Naive thymus-derived CD4-positive, alpha-beta T cell (primary cell): ENCODE measurements at regions not wholly inside any gene's neighbourhood (a gene's known extent, or its start where the extent isn't known, plus 50 kb on each side); places are given as distances from the start of the nearest gene placed in this dataset.

ENCODE experiments used
- ATAC-seq: fragments of 150-1000 bp; cut with Tn5 transposase; 2 replicates; pipeline ENCODE4 v1.10.0; 2021; ENCODE audit warnings: mild to moderate bottlenecking, moderate library complexity
- CTCF ChIA-PET: fragments of 350-600 bp; sonication (Branson Sonifier 250); formaldehyde crosslinking; loops from one replicate; lab custom pipeline; 2021; ENCODE audit warnings: antibody characterized with exemption; lab: Charles Lee
- POLR2A ChIA-PET: fragments of 350-600 bp; sonication (Branson Sonifier 250); formaldehyde crosslinking; loops from one replicate; lab custom pipeline; 2021; ENCODE audit warnings: antibody characterized with exemption, inconsistent platforms; lab: Charles Lee
- DNase-seq, 9 donors: peaks; one replicate each; pipeline versions ENCODE4 v3.0.0 to v3.0.0-alpha.2; 2020 to 2022; ENCODE audit warnings: mixed read lengths in 1 of 9
- H3K27ac ChIP-seq: one replicate; pipeline ENCODE4 v1.7.0; 2013; ENCODE audit warnings: mild to moderate bottlenecking, low read depth, low read length, moderate library complexity
- H3K27me3 ChIP-seq, 2 donors: one replicate each; pipeline ENCODE4 v1.7.0; 2013; ENCODE audit warnings: low read length in 2 of 2, mild to moderate bottlenecking in 2 of 2, moderate library complexity in 2 of 2; ENCODE audit not compliant: control insufficient read depth in 2 of 2, insufficient read depth in 2 of 2
- H3K36me3 ChIP-seq, 3 experiments: 1 replicate in 2 of 3; 2 replicates in 1 of 3; pipeline ENCODE4 v1.7.0; 2013; ENCODE audit warnings: low read length in 3 of 3, mild to moderate bottlenecking in 3 of 3, moderate library complexity in 1 of 3; ENCODE audit not compliant: insufficient read depth in 3 of 3, control insufficient read depth in 2 of 3
- H3K4me1 ChIP-seq, 2 donors: one replicate each; pipeline ENCODE4 v1.7.0; 2013; ENCODE audit warnings: low read length in 2 of 2, mild to moderate bottlenecking in 2 of 2, moderate library complexity in 1 of 2; ENCODE audit not compliant: control insufficient read depth in 2 of 2, insufficient read depth in 2 of 2
- H3K4me3 ChIP-seq: 2 replicates; pipeline ENCODE4 v1.7.0; 2013; ENCODE audit warnings: mild to moderate bottlenecking, low read length
- H3K9me3 ChIP-seq, 3 experiments: 1 replicate in 2 of 3; 2 replicates in 1 of 3; pipeline ENCODE4 v1.7.0; 2013; ENCODE audit warnings: low read length in 3 of 3; ENCODE audit not compliant: control insufficient read depth in 2 of 3
- H3K27ac Mint-ChIP-seq, 9 donors: one replicate each; pipeline ENCODE4 v1.8.0; 2020 to 2022; ENCODE audit warnings: mixed read lengths in 9 of 9, mild to moderate bottlenecking in 8 of 9, moderate library complexity in 5 of 9, inconsistent platforms in 2 of 9
- H3K27me3 Mint-ChIP-seq, 5 donors: one replicate each; pipeline ENCODE4 v1.8.0; 2021 to 2022; ENCODE audit warnings: mixed read lengths in 5 of 5, mild to moderate bottlenecking in 1 of 5
- H3K36me3 Mint-ChIP-seq, 5 donors: one replicate each; pipeline ENCODE4 v1.8.0; 2020 to 2022; ENCODE audit warnings: mixed read lengths in 5 of 5, mild to moderate bottlenecking in 3 of 5, inconsistent platforms in 1 of 5
- H3K4me1 Mint-ChIP-seq, 7 donors: one replicate each; pipeline ENCODE4 v1.8.0; 2020 to 2022; ENCODE audit warnings: mixed read lengths in 7 of 7, mild to moderate bottlenecking in 3 of 7, inconsistent platforms in 1 of 7
- H3K4me3 Mint-ChIP-seq, 10 donors: one replicate each; pipeline ENCODE4 v1.8.0; 2020 to 2022; ENCODE audit warnings: mild to moderate bottlenecking in 10 of 10, mixed read lengths in 10 of 10, moderate library complexity in 6 of 10, inconsistent platforms in 2 of 10
- H3K9me3 Mint-ChIP-seq, 11 donors: one replicate each; pipeline ENCODE4 v1.8.0; 2020 to 2022; ENCODE audit warnings: mixed read lengths in 11 of 11, mild to moderate bottlenecking in 4 of 11, inconsistent platforms in 1 of 11, moderate library complexity in 1 of 11
- intact Hi-C, 2 donors: fragments of 100-400 bp; cut with micrococcal nuclease; formaldehyde crosslinking; loops; one replicate each; pipeline ENCODE4 v1.15.1; 2023

DNA sequence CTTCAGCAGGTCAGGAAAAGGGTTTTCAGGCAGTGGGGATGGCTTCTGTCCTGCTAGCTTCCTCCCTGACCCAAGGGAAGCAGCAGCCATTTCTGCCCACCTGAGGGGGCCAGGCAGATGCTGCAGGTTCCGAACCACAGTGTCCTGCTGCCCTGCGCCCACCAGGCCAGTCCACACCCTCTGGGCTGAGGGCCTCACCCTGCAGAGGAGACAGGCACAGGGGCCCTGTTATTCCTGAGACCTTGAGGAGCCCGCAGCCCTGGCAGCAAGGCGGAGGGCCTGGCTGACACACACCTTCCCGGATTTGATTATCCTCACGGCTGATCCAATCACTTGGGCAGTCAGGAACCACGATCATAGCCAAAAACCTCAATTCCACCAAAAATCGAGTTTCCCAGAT is 725.8 kb downstream of the BRD1 start:
- Mint-ChIP-seq H3K36me3 (no peaks in the 10 kb centered on the region), H3K27me3 (peaks cover 0 to 39% (median 17%) of the 10 kb centered on the region in 5 donors), H3K4me3 (no peak overlapping the region), H3K27ac (no peak overlapping the region), H3K4me1 (peaks cover 0 to 2% (median 0%) of the 10 kb centered on the region in 7 donors), H3K9me3 (peaks cover 0 to 3% (median 0%) of the 10 kb centered on the region in 11 donors)
- CTCF ChIA-PET = no interaction called here
- Histone ChIP-seq H3K36me3 (no peaks in the 10 kb centered on the region), H3K4me3 (no peak overlapping the region), H3K27ac (no peak overlapping the region), H3K4me1 (no peaks in the 10 kb centered on the region), H3K9me3 (no peaks in the 10 kb centered on the region), H3K27me3 (no peaks in the 10 kb centered on the region)
- intact Hi-C loops = no loop called here
- DNase-seq (no peak), ATAC-seq (no peak)
- POLR2A ChIA-PET = no interaction called here

DNA sequence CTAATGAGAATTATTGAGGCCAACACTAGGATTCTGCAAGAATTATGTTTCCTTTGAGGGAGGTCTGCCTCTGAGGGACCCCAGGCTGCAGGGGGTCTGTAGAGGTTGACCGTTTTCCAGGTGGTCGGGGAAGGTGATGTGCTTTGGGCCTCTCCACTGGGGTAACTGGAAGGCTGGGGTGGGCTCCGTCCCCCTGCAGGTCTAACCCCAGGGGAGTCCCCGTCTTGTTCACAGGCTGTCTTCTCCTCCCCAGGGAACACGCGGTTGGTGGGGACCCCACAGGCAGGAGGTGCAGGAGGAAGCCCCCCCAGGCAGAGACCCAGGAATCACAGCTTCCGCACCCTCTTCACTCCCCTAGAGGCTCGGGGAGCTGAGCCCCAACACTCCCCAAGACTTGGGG is 726.4 kb downstream of the BRD1 start:
- Histone ChIP-seq H3K27ac (no peak overlapping the region), H3K9me3 (no peaks in the 10 kb centered on the region), H3K36me3 (no peaks in the 10 kb centered on the region), H3K4me1 (no peaks in the 10 kb centered on the region), H3K27me3 (no peaks in the 10 kb centered on the region), H3K4me3 (no peak overlapping the region)
- Mint-ChIP-seq H3K27me3 (peaks cover 0 to 39% (median 17%) of the 10 kb centered on the region in 5 donors), H3K36me3 (no peaks in the 10 kb centered on the region), H3K9me3 (peaks cover 0 to 3% (median 0%) of the 10 kb centered on the region in 11 donors), H3K27ac (no peak overlapping the region), H3K4me3 (no peak overlapping the region), H3K4me1 (peaks cover 0 to 2% (median 0%) of the 10 kb centered on the region in 7 donors)
- ATAC-seq (no peak), DNase-seq (no peak)
- ChIA-PET POLR2A (no interaction called here), CTCF (no interaction called here)
- intact Hi-C loops = no loop called here

DNA sequence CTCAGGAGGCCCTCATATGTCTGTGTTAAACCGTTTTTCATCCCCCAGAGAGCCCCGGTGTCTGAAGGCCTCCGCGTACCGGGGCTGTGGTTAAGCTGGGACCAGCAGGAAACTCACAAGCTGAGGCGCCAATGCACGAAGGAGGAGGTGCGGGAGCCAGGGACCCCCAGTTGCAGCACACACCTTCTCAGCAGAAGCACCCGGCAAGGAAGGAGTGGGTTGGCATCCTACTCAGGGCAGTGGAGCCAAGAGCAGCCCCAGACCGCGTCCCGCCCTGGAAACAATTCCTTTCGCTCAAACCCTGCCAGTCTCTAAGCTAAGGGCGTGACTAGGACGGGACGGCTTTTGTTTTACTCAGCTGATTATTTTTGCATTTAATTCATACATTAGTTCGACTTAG is 726.9 kb downstream of the BRD1 start:
- Mint-ChIP-seq H3K9me3 (peaks cover 0 to 4% (median 0%) of the 10 kb centered on the region in 11 donors), H3K27me3 (peaks cover 0 to 39% (median 17%) of the 10 kb centered on the region in 5 donors), H3K27ac (no peak overlapping the region), H3K4me3 (no peak overlapping the region), H3K4me1 (peaks cover 0 to 2% (median 0%) of the 10 kb centered on the region in 7 donors), H3K36me3 (no peaks in the 10 kb centered on the region)
- ATAC-seq (no peak), DNase-seq (no peak)
- no peaks in the 10 kb centered on the region for H3K36me3 ChIP-seq
- H3K4me3 ChIP-seq = no peak overlapping the region
- no peaks in the 10 kb centered on the region for H3K9me3 ChIP-seq
- no peak overlapping the region for H3K27ac ChIP-seq
- CTCF ChIA-PET = no interaction called here
- H3K27me3 ChIP-seq = no peaks in the 10 kb centered on the region
- H3K4me1 ChIP-seq = no peaks in the 10 kb centered on the region
- intact Hi-C loops = no loop called here
- POLR2A ChIA-PET = no interaction called here

DNA sequence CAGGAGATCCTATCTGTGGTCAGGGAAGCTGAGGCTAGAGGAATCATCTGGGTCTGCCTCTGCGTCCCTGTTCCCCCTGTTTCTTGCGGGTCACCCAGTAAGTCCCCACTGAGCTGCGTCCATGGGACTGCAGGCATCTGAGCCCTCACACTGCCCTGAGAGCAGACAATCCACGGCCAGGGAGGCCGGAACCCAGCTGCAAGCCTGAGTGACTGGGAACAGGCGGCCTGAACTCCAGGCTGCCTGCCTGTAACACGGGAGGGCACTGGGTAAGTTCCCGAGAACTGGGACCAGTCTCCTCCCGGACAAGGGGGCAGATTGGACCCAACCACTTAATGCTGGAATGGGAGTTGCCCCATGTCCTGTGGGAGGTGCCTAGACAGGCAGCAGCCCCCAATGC is 727.4 kb downstream of the BRD1 start:
- POLR2A ChIA-PET = no interaction called here
- peaks cover 0 to 2% (median 0%) of the 10 kb centered on the region in 7 donors for H3K4me1 Mint-ChIP-seq
- Histone ChIP-seq H3K4me3 (no peak overlapping the region), H3K27me3 (no peaks in the 10 kb centered on the region), H3K4me1 (no peaks in the 10 kb centered on the region), H3K27ac (no peak overlapping the region), H3K36me3 (no peaks in the 10 kb centered on the region), H3K9me3 (no peaks in the 10 kb centered on the region)
- peaks cover 0 to 5% (median 0%) of the 10 kb centered on the region in 11 donors for H3K9me3 Mint-ChIP-seq
- H3K4me3 Mint-ChIP-seq = no peak overlapping the region
- intact Hi-C loops = no loop called here
- DNase-seq (no peak), ATAC-seq (no peak)
- H3K27ac Mint-ChIP-seq = no peak overlapping the region
- H3K27me3 Mint-ChIP-seq = peaks cover 0 to 39% (median 17%) of the 10 kb centered on the region in 5 donors
- H3K36me3 Mint-ChIP-seq = no peaks in the 10 kb centered on the region
- CTCF ChIA-PET = interaction anchor here (0.7 kb wide), 1 partner anchor 265 kb away, joined by 3 read pairs; no protein-coding TSS in a partner anchor

DNA sequence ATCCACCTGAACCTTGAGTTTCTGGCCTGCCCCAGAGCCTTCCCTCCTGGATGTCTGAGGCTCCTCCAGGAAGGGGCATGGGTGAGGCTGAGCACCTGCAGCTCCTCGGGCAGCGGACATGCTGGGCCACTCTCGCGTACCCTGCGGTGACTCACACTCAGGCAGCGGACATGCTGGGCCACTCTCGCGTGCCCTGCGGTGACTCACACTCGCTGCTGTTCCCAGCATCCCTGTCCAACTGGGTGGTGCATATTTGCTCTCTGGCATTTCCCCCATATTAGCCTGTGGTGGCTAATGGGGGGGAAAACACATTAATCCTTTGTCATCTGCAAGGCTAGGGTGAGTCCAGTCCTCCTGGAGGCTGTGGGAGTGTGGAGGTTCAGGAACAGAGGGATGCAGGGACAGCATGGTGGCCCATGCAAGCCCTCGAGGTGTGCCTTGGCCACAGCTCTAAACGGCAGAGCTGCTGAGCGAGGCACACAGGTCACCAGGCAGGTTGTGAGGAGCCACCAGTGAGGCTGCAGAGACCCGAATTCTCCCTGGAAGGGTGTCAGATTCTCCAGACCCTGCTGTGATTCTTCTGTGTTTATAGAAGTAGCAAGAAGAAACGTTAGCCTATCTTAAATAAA is 728.1 kb downstream of the BRD1 start:
- peaks cover 0 to 39% (median 17%) of the 10 kb centered on the region in 5 donors for H3K27me3 Mint-ChIP-seq
- DNase-seq (no peak), ATAC-seq (no peak)
- ChIA-PET CTCF (interaction anchor here (0.7 kb wide), 1 partner anchor 264 kb away, joined by 3 read pairs; no protein-coding TSS in a partner anchor), POLR2A (no interaction called here)
- H3K4me1 ChIP-seq = no peaks in the 10 kb centered on the region
- H3K4me3 ChIP-seq = no peak overlapping the region
- no peaks in the 10 kb centered on the region for H3K27me3 ChIP-seq
- H3K4me1 Mint-ChIP-seq = peaks cover 0 to 2% (median 0%) of the 10 kb centered on the region in 7 donors
- H3K27ac Mint-ChIP-seq = no peak overlapping the region
- H3K9me3 ChIP-seq = no peaks in the 10 kb centered on the region
- intact Hi-C loops = no loop called here
- H3K36me3 ChIP-seq = no peaks in the 10 kb centered on the region
- no peak overlapping the region for H3K4me3 Mint-ChIP-seq
- H3K9me3 Mint-ChIP-seq = peaks cover 0 to 5% (median 0%) of the 10 kb centered on the region in 11 donors
- no peaks in the 10 kb centered on the region for H3K36me3 Mint-ChIP-seq
- no peak overlapping the region for H3K27ac ChIP-seq

DNA sequence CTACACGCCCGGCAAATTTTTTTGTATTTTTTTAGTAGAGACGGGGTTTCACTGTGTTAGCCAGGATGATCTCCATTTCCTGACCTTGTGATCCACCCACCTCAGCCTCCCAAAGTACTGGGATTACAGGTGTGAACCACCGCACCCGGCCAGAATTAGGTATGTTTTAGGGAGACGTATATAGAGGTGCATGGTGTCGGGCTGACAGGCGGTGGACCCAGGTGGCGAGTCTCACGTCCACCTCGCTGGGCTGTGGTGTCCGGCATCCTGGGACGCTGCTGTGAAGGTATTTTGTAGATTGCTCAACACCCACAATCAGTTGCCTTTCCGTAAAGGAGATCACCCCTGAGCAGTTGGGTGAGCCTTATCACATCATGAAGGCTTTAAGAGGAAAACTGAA is 728.6 kb downstream of the BRD1 start:
- ChIA-PET CTCF (no interaction called here), POLR2A (no interaction called here)
- Mint-ChIP-seq H3K4me3 (no peak overlapping the region), H3K27ac (no peak overlapping the region), H3K36me3 (no peaks in the 10 kb centered on the region), H3K9me3 (peaks cover 0 to 5% (median 0%) of the 10 kb centered on the region in 11 donors), H3K4me1 (peaks cover 0 to 2% (median 0%) of the 10 kb centered on the region in 7 donors), H3K27me3 (peaks cover 0 to 39% (median 12%) of the 10 kb centered on the region in 5 donors)
- H3K27ac ChIP-seq = no peak overlapping the region
- H3K4me1 ChIP-seq = no peaks in the 10 kb centered on the region
- H3K36me3 ChIP-seq = no peaks in the 10 kb centered on the region
- H3K27me3 ChIP-seq = no peaks in the 10 kb centered on the region
- no peak overlapping the region for H3K4me3 ChIP-seq
- ATAC-seq = no peak
- intact Hi-C loops = no loop called here
- no peak for DNase-seq
- no peaks in the 10 kb centered on the region for H3K9me3 ChIP-seq

DNA sequence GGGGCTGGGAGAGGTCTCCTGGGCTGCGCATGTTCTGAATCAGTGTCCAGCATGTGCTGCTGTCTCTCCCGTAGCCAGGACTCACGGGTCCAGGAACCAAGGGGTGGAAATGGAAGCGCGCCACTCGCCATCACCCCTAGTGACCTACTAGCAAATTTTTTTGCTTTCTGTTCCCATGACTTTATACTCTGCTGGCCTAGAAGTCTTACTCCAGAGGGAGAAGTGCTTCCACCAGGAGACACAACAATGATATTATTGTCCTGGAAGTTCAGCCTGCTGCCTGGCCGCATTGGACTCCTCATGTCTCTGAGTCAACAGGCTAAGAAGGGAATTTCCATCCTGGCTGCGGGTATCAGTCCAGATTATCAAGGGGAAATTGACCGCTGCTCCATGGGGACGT is 729.7 kb downstream of the BRD1 start:
- Mint-ChIP-seq H3K36me3 (no peaks in the 10 kb centered on the region), H3K4me1 (peaks cover 0 to 2% (median 0%) of the 10 kb centered on the region in 7 donors), H3K4me3 (no peak overlapping the region), H3K27ac (no peak overlapping the region), H3K27me3 (peaks cover 0 to 32% (median 8%) of the 10 kb centered on the region in 5 donors), H3K9me3 (peaks cover 0 to 5% (median 0%) of the 10 kb centered on the region in 11 donors)
- no peak overlapping the region for H3K27ac ChIP-seq
- H3K27me3 ChIP-seq = no peaks in the 10 kb centered on the region
- H3K36me3 ChIP-seq = no peaks in the 10 kb centered on the region
- no peaks in the 10 kb centered on the region for H3K9me3 ChIP-seq
- ChIA-PET CTCF (no interaction called here), POLR2A (no interaction called here)
- no peaks in the 10 kb centered on the region for H3K4me1 ChIP-seq
- ATAC-seq = no peak
- H3K4me3 ChIP-seq = no peak overlapping the region
- intact Hi-C loops = no loop called here
- DNase-seq = no peak
